Fibroblast of skin of back (primary cell): ENCODE measurements at regions not wholly inside any gene's neighbourhood (a gene's known extent, or its start where the extent isn't known, plus 50 kb on each side); places are given as distances from the start of the nearest gene placed in this dataset.
"Not testable (repeated sequence)": the region's sequence is repeated elsewhere in the genome, so short reads cannot be mapped to it uniquely, and the experiment has no call there.

ENCODE experiments used
- DNase-seq: peaks from one replicate; pipeline ENCODE4 v3.0.0-alpha.2; 2013

DNA sequence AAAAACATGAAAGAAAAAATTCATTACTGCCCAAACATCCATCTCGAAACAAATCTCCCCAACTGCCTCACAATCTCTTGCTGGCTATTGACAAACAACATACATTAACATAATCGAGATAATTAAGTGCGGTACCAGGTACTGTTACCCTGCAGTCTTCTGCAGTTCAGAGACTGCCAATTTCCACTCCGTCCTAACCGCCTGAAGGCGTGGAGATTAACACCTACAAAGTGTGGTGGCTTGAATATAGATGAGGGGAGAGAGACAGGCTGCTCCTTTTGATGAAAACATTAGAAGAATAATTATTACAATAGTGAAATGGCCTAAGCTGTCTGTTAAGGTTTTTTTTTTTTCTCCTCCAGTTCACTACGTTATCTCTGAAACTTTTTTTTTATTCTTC lies 258.9 kb upstream of the SOX4 start:
- no peak for DNase-seq

DNA sequence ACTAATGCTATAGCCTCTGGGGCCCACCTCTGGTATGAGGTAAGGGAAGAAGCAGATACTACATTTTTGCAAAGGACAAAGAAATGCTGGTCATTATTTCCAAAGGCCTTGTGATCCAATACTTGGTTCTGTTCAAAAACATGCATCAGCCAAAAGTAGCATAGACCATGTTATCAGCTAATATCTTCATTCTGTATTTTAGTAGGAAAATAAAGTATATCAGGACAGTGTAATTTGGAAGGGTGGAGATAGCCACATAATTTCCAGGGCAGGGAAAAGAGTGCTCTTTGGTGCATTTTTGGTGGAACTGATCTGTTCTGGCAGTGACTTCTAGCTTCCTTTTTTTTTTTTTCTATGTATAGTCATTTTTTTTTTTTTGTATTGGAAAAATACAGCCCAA lies 258.0 kb upstream of the SOX4 start:
- DNase-seq = no peak

DNA sequence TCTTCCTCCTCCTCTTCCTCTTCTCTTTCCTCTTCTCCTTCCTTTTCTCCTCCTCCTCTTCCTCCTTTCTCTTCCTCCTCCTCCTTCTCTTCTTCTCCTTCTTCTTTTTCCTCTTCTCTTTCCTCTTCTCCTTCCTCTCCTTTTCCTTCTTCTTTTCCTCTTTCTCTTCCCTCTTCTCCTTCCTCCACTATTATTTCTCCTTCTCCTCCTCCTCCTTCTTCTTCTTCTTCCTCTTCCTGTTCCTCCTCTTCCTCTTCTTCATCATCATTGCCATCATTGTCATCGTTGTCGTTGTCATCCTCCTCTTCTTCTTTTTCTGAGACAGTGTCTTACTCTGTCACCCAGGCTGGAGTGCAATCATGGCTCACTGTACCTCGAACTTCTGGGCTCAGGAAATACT lies 256.3 kb upstream of the SOX4 start:
- DNase-seq = no peak

DNA sequence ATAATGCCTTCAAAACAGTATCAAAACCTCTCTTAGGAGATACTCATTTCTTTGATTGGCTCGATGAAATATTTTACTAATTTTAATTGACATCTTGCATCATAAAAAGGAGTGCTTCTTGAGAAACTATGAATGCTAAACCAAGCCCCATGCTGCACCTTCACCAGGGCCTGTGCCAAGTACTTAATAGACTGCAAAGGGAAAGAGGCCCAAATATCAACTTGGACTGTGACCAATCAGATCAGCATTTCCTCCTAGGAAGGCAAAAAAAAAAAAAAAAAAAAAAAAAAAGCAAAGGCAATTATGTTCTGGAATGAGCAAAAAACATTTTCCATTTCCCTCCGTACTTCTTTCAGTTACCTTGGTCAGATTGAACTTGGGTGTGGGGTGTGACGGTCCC lies 253.0 kb upstream of the SOX4 start:
- DNase-seq = no peak

DNA sequence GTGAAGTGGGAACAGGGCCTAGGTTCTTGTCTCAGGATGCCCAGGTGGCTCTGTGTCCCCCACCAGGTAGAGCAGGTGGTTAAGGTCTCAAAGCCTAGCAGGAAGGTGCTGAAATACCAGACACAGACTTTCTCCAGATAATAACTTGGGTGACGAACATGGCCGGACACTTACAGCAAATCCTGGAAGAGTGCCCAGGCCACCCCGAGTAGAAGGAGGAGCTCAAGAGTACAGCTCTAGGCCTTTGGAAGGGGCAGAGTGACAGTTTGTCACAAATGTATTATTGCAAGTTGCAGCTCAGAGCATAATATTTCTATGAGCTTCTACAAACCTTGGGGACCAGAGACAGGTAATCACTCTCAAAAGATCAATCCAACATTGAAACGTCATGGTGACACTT lies 251.6 kb upstream of the SOX4 start:
- DNase-seq = no peak

DNA sequence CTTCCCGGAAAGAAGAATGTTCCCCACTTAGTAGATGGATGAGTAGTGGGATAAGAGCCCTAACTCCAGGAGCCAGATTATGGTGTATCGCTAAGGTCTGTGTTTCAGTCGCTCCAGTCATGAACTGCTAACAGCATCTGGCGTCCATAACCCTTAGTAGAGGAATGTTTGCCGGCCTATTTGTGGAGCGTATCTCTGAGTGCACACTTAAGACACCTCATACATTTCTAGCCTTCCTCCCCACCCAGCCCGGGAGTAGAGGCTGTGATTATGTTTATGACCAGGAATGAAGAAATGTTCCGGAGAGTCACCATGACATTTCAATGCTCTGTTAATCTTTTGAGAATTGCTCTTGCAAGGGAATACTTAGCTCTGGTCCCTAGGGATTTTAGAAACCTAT lies 251.1 kb upstream of the SOX4 start:
- peak; percentile 19 for DNase-seq

DNA sequence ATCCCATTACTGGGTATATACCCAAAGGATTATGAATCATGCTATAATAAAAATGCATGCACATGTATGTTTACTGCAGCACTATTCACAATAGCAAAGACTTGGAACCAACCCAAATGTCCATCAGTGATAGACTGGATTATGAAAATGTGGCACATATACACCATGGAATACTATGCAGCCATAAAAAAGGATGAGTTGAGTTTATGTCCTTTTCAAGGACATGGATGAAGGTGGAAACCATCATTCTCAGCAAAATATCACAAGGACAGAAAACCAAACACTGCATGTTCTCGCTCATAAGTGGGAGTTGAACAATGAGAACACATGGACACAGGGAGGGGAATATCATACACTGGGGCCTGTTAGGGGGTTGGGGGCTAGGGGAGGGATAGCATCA lies 247.8 kb upstream of the SOX4 start:
- not testable (repeated sequence) for DNase-seq

DNA sequence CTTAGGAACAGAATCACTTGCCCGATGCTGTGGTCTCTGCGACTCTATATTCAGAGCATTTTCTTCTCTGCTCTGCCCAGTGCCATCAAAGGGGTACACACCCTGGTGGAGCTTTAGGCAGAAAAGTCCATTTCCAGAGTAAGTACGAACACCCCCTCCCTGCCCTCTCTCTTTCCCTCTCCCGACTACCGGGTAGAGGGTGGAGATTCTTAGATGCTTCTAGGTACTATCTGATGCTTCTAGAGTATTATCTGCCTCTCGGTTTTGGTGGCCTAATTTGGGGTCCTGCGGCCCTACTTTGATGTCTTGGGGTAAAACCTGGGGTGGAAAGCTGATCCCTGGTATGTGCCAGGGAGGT lies 245.4 kb upstream of the SOX4 start:
- no peak for DNase-seq

DNA sequence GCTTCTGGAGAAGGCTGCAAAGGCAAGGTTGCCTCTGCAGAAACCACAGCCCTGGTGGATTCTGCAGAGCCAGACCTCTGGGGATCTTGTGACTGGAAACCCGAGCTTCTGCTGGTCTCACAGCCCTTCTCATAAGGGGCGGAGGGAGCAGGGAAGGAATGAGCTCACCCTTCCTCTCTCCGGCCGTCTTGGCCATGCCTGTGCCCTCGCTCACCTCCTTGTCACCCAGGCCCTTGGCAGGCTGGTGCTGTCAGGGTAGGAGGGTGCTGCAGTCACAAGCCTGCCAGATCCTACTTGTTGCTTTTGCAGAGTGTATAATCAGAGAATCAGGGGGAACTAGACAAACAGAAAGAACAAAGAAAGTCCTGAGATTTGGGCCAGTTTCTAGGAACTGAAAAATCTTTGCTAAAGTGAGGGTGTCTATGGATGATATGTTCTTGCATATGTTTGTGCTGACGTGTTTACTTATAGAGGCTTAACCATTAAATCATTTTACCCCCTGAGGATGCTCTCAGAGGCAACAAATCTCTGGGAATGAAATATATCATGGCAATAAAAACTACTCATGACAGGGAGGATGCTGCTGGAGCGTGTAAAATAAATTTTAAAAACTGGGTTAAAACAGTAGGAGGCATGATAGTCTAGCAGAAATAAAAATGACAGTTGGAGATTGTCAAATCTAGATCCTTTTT lies 244.9 kb upstream of the SOX4 start:
- DNase-seq = peak; percentile 72

DNA sequence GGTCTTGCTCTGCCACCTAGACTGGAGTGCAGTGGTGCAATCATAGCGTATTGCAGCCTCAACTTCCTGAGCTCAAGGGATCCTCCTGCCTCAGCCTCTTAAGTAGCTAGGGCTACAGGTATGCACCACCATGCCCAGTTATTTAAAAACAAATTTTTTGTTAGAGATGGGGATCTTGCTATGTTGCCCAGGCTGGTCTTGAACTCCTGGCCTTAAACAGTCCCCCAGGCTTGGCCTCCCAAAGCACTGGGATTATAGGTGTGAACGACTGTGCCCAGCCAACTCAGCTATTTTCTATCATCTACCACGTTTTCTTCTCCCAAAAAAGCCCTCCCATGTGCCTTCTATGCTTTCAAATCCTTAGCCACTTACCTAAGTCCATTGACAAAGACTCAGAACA lies 243.7 kb upstream of the SOX4 start:
- DNase-seq = no peak

DNA sequence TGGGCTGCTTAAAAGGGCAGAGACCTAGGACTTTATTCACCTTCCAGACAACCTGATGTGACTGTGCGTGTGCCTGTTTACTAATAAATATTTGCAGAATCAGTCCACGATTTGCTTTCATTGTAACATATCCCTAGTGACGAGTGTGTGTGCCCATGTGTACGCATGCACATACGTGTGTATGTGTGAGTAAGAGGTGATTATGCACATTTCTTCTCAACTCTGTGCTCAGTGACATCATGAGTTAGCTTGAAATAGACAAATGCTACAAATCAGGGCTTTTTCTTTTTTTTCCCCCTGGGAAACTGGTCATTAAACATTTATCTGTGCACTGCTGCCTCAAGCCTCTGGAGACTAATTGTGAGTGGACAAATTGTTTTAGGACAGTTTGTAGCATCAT lies 242.6 kb upstream of the SOX4 start:
- no peak for DNase-seq

DNA sequence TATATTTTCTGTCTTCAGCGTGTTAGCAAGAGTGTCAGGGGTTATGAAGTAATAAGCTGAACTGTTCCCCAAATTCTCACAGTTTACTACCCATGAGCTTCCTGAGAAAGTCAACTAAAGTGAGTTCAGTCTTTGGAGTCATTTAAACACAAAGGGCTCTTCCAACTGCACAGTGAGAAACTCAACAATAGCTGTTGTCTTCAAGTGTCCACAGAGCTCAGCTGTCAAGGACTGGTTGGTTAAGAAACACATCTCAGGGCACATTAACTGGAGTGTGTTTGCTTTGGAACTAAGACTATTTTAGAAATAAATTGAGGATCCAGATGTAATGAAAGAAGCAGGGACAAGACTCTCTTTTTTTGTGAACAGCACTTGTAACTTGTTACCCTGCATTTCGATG lies 241.4 kb upstream of the SOX4 start:
- DNase-seq = no peak

DNA sequence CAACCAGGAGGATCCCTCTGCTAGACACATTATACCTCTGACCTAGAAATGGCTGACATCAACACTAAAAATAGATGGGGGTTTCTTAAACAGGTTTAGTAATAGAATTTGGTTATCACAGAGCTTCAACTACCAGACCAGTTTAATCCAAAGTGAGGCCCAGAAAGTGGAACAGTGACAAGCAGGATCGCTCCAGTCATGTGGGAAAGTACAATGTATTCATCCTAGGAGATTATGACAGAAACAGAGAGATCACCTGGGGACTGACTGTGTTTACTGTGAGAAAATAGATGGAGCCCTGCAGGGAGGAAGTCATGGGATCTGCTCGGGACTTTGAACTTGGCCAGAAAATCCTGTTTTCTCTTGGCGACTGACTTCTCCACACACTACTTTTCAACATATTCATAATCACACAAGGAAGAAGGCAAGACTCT lies 238.7 kb upstream of the SOX4 start:
- DNase-seq = no peak

DNA sequence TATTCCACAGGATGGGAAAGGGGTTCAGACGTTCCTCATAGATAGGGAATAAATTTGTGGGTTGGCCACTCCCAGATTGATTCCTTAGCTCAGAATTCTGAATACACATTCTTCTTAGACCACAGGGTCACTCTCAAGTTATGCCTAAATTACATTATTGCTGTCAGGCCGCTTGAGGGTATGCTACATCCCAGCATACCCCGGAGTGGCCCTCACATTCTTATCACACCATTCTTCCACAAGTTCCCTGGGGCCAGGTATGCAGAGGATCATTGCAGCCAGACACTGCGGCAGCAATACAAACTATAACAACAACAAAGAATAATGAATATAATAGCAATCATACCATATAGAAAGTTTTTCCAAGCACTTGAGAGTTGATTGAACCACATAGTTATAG lies 237.9 kb upstream of the SOX4 start:
- DNase-seq = no peak

DNA sequence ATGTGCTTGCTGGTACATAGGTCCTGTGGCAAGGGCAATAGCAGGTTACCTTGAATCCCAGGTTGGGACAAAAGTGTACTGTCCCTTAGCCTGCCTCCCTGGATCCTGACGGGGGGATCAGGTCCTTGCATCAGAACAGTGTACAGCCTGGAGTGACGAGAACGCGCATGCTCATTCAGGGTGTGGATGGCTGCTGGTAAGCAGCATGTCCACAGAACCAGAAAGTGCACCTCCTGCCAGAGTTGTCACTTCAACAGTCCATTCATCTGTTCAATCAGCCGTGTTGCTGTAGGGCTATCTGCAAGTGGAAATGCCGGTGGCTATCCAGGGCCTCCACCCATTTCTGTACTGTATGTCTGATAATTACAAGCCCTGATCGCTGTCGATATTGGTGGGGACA lies 236.3 kb upstream of the SOX4 start:
- DNase-seq = no peak

DNA sequence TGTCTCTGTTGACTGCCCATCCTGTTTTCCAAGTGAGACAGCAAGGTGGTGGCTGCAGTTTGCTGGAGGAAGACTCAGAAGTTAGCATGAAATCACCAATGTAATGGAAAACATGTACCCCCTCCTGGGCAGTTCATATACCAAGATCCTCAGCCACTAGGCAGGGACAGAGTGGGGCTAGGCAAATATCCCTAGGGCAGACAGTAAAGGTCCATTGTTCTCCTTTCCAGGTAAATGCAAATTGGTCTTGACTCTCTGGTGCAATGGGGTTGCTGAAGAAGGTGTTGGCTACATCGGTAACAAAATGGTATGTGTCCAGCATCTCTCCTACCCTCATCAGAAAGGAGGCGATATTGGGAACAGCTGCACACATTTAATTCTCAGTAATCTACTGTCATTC lies 233.6 kb upstream of the SOX4 start:
- DNase-seq = no peak

DNA sequence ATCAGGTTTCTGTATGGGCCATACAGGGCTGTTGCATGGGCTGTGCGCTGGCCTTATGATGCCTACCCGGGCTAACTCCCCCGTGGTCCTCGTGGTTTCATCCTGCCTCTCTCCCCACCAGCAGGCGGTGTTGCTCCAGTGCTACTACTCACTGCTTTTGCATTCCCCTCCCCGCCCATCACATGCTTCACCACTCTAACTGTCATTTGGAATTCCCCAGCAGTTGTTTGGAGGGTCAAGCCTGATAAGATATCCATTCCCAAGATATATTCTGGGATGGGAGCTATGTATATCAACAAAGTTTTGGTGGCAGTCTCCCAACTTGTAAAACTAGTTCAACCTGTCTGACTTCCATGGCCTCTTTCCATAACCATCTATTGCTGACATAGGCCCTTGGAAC lies 233.2 kb upstream of the SOX4 start:
- no peak for DNase-seq

DNA sequence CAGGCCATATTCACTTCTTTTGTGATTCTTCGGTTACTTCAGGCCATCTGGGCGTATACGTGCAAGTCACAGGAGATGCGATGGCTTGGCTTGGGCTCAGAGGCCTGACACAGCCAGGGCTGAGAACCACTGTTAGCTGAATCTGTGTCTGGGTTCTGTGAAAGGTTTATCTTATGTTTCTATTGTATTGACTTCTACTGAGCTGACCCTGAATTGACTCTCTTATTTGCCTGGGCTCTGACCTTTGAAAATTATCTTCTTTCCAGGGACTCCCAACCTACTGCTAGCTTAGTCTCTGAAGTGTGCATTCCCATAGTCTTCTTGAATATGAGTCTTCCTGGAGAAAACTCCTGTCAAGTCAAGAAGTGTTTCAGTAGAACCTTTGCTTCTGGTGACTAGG lies 226.4 kb upstream of the SOX4 start:
- DNase-seq = no peak

DNA sequence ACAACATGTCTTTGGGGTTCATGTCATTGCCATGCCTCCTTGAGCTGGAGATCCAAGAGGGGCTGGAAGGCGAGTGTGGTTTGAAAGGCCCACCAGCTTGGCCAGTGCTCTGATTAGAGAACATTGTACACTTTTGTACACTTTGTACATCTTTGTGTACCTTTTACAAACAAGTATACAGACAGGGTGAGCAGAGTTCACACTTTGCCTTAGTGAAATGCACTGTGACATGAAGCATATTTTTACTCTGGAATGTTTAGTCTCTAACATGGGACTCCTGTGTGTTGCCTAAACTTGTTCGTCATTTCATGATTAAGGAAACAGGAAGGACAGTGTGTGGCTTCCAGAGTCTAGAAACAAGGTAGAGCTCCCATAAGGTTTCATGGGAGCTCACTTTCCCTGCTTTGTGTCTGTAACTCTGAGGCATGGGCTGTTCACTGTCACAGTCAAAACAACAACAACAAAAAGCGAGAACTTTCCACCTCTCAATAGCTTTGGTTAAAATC lies 225.8 kb upstream of the SOX4 start:
- DNase-seq = no peak

DNA sequence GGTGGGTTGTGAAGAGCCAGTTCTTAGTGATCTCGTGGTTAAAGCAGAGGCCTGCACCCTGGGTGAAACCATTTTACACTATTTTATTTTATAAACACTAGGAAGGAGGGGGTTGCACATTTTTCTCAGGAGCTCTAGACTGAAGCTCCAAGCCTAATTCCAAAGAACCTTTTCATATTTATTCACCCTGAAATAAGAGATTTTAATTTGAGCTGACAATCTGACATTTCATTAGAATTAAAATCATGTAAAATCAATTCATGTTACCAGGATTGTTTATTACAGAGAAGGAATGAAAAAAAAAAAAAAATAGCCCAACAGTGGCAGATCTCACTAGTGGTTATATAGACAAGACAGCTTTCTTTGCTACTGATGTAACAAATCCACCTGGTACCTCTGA lies 222.5 kb upstream of the SOX4 start:
- no peak for DNase-seq

DNA sequence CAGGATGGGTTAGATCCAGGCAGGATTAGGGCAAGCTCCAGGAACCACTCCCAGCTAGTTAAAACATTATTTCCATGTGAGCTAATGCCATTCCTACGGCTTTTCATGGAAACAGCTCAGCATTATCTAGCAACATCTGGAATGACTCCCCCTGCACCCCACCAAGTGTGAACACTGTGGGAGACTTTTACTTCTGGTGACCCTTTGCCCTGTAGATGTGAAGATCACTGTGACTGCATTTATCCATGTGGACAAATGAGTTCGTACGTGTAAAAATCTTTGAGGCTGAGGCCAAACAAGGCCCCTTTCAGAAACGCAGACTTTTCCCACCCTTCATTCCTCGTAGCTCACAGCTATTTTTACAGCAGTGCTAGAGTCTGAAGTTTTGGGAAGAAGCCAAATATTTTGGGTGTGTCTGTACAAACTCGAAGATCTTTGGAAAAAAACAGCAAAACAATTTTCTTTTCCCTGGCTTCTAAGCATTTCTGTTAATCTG lies 221.8 kb upstream of the SOX4 start:
- peak; percentile 75 for DNase-seq

DNA sequence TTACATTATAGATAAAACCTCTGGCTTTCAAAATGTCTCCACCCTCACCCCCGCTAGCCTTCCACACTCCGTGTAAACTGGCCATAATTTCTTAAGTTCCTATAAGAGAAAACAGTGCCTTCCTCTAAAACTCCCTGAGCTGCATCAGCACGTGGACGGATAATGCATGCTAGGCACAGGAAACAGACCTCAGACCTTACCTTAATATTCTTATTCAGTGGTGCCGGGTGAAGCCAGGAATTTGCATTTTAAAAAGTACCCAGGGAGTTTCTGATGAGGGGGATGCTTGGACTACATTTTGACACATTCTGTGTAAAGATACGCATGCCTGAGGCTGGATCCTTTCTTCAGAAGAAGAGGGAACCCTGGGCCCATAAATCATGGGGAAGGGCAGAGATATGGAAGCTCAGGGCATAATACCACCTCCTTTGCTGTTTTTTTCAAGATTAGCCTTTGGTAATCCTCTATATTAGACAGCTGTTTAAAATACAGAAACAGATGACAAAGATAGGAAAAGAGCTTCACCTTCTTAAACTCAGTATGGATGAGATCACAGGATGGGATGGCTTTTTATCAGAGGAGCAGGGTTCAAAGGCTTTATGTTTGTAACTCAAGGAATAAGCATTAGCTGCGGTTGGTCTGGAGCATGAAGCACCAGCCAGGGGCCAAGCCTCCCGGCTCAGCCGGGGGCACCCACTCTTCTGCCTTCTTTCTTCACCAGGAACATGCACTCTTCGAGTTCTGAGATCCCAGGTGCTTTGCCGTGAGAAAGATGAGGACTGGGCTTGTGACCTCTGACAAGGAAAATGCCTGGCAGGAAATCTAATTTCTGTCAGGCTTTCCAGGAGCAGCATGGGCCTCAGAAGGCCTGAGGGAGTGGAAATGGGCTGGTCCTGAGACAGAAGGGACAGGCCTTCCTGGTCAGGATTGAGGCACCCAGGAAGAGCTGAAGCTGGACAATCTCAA lies 218.1 kb upstream of the SOX4 start:
- DNase-seq = no peak

DNA sequence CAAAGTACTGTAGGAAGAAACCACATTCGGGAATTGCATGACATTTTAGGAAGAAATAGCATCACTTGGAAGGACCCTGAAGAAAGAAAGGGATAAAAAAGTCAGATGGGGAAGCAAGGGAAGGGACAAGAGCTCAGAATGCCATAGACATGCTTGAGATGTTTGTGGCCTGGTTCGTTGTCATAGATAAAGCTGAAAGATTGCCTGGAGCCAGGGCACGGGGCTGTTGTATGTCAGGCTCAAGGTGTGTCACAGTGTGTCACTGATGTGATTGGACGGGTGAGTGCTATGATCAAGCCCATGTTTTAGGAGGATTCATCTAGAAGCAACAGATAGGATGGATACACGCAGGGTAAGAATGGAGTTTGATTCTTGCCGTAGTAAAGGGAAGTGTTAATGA lies 216.2 kb upstream of the SOX4 start:
- peak; percentile 17 for DNase-seq
